GM20000 (cell line): ENCODE measurements at regions not wholly inside any gene's neighbourhood (a gene's known extent, or its start where the extent isn't known, plus 50 kb on each side); places are given as distances from the start of the nearest gene placed in this dataset.

Experiments used
- DNase-seq: peaks from one replicate; pipeline ENCODE4 v3.0.0; 2012; ENCODE audit warnings: low spot score
- TF ChIP-seq, protein P1 (sequence below): IDR thresholded peaks from 2 replicates; pipeline ENCODE4 v1.5.1; 2012; ENCODE audit warnings: mild to moderate bottlenecking, control low read depth; ENCODE audit errors: extremely low read depth, missing control alignments

DNA sequence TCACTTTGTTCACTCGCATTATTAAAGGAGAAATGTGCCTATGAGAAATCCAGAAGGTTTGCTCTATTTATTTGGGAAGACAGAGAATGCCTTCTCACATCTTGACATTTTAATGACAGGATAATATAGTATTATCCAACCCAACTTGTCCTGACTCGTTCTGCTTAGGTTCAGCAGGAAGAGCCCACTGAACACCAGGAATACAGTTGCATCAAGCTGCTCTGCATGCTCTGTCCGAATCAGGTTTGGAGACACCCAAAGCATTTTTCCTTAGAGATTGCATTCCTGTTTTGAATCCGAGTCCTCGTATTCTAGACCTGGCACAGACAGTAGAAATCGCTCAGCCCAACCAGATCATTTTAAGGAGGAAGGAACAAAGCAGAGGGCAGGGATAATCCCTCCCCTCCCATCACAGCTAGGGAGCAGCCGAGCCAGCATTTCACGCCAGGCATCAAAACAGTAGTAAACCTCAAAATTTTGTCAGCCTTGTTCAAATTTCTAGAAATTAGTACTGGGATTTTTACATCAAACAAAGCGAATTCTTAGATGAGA is 837.4 kb upstream of the ID2 start:
- TF ChIP-seq, protein P1, sequence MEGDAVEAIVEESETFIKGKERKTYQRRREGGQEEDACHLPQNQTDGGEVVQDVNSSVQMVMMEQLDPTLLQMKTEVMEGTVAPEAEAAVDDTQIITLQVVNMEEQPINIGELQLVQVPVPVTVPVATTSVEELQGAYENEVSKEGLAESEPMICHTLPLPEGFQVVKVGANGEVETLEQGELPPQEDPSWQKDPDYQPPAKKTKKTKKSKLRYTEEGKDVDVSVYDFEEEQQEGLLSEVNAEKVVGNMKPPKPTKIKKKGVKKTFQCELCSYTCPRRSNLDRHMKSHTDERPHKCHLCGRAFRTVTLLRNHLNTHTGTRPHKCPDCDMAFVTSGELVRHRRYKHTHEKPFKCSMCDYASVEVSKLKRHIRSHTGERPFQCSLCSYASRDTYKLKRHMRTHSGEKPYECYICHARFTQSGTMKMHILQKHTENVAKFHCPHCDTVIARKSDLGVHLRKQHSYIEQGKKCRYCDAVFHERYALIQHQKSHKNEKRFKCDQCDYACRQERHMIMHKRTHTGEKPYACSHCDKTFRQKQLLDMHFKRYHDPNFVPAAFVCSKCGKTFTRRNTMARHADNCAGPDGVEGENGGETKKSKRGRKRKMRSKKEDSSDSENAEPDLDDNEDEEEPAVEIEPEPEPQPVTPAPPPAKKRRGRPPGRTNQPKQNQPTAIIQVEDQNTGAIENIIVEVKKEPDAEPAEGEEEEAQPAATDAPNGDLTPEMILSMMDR: no peak
- no peak for DNase-seq

DNA sequence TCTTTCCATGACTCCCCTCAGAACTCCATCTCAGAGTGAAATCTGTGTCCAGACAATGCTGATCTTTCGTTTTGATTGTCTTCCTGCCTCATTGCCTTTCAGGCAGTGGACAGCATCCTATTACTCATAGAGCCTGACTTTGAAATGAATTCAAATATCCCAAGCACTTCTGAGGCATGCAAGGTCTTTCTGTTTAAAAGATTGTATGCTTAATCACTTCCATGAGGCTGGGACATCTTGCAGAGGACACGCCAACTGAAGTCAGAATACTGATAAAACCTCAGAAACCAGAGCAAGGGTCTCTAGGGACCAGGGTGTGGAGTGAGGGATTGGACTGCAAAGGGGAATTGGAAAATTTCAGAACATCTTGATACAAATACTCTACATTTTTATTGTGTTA is 836.5 kb upstream of the ID2 start:
- DNase-seq: no peak
- TF ChIP-seq, protein P1: no peak

DNA sequence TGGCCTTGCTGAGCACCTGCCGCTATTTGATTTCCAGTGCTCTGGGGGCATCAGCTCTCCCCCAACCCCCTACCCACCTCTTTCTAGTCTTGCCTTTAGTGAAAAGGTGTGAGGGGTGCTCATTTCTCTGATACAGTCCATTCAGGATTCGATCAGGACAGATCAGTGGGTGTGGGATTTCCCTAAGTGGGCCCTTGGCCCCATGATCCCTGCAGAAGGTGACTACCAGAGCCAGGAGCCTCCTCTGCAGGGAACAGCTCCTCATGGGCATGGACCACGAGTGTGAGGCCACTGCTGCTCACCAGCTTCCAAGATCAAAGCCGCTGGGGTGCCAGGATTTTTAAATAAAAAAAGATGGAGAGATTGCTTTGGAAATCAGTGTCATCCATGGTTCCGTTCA is 835.2 kb upstream of the ID2 start:
- TF ChIP-seq, protein P1: no peak
- no peak for DNase-seq

DNA sequence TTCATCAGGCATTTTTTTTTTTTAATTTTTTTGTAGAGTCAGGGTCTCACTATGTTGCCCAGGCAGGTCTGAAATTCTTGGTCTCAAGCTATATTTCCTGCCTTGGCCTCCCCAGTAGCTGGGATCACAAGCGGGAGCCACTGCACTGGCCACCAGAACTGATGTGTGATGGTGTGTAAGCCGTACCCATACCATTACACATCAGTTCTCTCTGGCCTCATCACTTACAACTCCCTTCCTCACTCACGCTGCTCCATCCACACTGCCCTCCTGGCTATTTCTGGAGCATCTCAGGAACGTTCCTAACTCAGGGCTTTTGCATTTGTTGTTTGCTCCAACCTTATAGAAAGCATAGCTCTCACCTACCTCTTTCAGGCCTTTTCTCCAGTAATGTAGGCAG is 834.5 kb upstream of the ID2 start:
- DNase-seq: no peak
- TF ChIP-seq, protein P1: no peak

DNA sequence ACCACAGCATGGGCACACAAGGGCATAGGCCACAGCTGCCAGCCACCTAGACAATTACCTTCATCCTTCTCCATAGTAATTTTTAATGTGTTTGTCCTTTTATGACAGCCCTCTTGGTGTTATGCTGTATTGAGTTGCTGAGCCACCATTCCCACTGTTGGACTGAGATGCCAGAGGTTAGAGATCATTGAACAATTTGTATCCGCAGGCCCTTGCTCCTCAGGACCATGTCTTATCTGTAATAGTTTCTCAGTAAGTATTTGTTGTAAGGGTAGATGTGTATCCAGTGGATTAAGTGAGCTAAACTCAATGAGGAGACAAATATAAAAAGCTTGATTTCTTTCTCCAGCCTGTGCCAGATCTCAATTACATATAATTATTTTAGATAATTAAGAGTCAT is 832.8 kb upstream of the ID2 start:
- DNase-seq: no peak
- TF ChIP-seq, protein P1: no peak

DNA sequence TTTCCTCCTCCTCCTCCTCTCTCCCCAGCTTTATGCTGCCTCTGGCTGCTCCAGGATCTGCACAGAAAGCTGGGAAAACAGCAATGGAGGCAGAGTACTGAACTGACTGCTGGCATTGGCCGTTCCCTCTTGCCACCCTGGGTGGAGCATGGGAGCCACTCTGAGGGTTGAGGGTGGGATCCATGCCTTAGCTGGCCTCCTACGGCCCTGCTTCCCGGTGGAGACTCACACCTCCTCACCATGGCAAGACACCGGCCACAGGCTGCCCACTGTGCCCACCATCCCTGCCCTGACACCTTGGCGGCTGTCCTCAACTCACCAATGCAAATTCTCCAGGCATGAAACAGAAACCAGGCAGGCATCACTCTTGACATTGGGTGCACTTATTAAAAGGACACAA is 832.3 kb upstream of the ID2 start:
- DNase-seq: no peak
- TF ChIP-seq, protein P1: no peak

DNA sequence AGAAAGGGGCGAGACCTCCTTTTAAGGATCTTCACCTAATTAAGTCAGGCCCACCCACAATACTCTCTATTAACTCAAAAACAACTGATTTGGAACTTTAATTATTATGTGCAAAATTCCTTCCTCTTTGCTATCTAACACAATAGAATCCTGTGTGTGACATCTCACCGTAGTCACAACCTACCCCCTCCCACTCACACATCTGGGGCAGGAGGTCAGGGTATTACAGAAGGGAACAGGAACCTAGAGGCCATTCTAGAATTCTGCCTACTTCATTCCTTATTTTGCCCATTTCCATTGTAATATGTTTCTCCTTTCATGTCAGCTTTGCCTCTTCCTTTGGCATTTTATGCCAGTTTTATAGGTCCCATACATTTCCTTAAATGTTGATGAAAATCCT is 829.3 kb upstream of the ID2 start:
- TF ChIP-seq, protein P1: no peak
- DNase-seq: no peak
